SU-DHL-6 (cell line): ENCODE measurements at regions not wholly inside any gene's neighbourhood (a gene's known extent, or its start where the extent isn't known, plus 50 kb on each side); places are given as distances from the start of the nearest gene placed in this dataset.

Source experiments
- H2AFZ ChIP-seq: fragments of 200-600 bp; sonication (generic); 2 replicates; pipeline ENCODE4 v1.6.1; 2014; ENCODE audit warnings: low read depth, mild to moderate bottlenecking, moderate library complexity, mixed read lengths, antibody characterized with exemption, low read length; ENCODE audit not compliant: severe bottlenecking
- H3F3A ChIP-seq: fragments of 200-600 bp; shearing (Covaris generic); 2 replicates; pipeline ENCODE4 v1.6.0; 2016; ENCODE audit warnings: antibody characterized with exemption, mild to moderate bottlenecking; ENCODE audit not compliant: insufficient read depth
- H3K27ac ChIP-seq: fragments of 200-600 bp; sonication (generic); 2 replicates; pipeline ENCODE4 v1.5.1; 2016; ENCODE audit warnings: low read depth, mild to moderate bottlenecking, low read length, moderate library complexity, mixed read lengths
- H3K27me3 ChIP-seq: fragments of 200-600 bp; sonication (generic), shearing (Covaris generic); 2 replicates; pipeline ENCODE4 v1.6.0; 2014; ENCODE audit warnings: mild to moderate bottlenecking, low read length
- H3K36me3 ChIP-seq: fragments of 200-600 bp; sonication (generic); 2 replicates; pipeline ENCODE4 v1.6.1; 2014; ENCODE audit warnings: mild to moderate bottlenecking, low read length, mixed read lengths
- H3K4me2 ChIP-seq: fragments of 300-600, 200-600 bp; shearing (Covaris generic), sonication (generic); 2 replicates; pipeline ENCODE4 v1.6.0; 2014; ENCODE audit warnings: low read length, low read depth, mild to moderate bottlenecking; ENCODE audit not compliant: poor library complexity, severe bottlenecking
- H3K4me3 ChIP-seq: fragments of 200-600 bp; sonication (generic); 2 replicates; pipeline ENCODE4 v1.5.1; 2014; ENCODE audit warnings: antibody characterized with exemption, low read length, mild to moderate bottlenecking, mixed read lengths; ENCODE audit not compliant: insufficient read depth, poor library complexity, severe bottlenecking
- H3K79me2 ChIP-seq: fragments of 200-600 bp; sonication (generic); 2 replicates; pipeline ENCODE4 v1.6.1; 2014; ENCODE audit warnings: mild to moderate bottlenecking, low read length, moderate library complexity; ENCODE audit not compliant: insufficient read depth
- H3K9ac ChIP-seq: fragments of 200-600 bp; sonication (generic); 2 replicates; pipeline ENCODE4 v1.7.0; 2014; ENCODE audit warnings: mild to moderate bottlenecking, low read length
- H3K9me2 ChIP-seq: fragments of 200-600 bp; sonication (generic); replicated peaks from 2 replicates; pipeline ENCODE4 v1.6.1; 2014; ENCODE audit warnings: low read length; ENCODE audit not compliant: insufficient read depth
- H3K9me3 ChIP-seq: fragments of 200-600 bp; sonication (generic); 2 replicates; pipeline ENCODE4 v1.6.1; 2014; ENCODE audit warnings: low read length, mixed read lengths; ENCODE audit not compliant: insufficient read depth
- H4K20me1 ChIP-seq: fragments of 200-600 bp; sonication (generic); 2 replicates; pipeline ENCODE4 v1.6.1; 2014; ENCODE audit warnings: low read depth, mild to moderate bottlenecking, antibody characterized with exemption, low read length, moderate library complexity, mixed read lengths
- CTCF ChIP-seq: fragments of 200-600 bp; sonication (generic); IDR thresholded peaks from one replicate; pipeline ENCODE4 v1.5.1; 2017; ENCODE audit warnings: antibody characterized with exemption, mild to moderate bottlenecking, low read length, moderate library complexity; ENCODE audit not compliant: insufficient read depth, poor library complexity, severe bottlenecking
- EZH2phosphoT487 ChIP-seq: fragments of 200-600 bp; sonication (generic), shearing (Covaris generic); conservative IDR thresholded peaks from 2 replicates; pipeline ENCODE4 v1.6.1; 2018; ENCODE audit warnings: mild to moderate bottlenecking, antibody characterized with exemption, low read length, moderate library complexity, mixed read lengths

- no peak overlapping the region for H3K9ac ChIP-seq
- H3K27me3 ChIP-seq, result no peaks in the 10 kb centered on the region
- H3K9me2 ChIP-seq, result no peaks in the 10 kb centered on the region
- H3K27ac ChIP-seq, result no peak overlapping the region
- H3K79me2 ChIP-seq, result no peaks in the 10 kb centered on the region
- no peak overlapping the region for H3K4me3 ChIP-seq
- H4K20me1 ChIP-seq, result no peaks in the 10 kb centered on the region
- H2AFZ ChIP-seq, result no peak overlapping the region
- no peaks in the 10 kb centered on the region for H3F3A ChIP-seq
- no peak overlapping the region for H3K4me2 ChIP-seq
- no peak for TF ChIP-seq CTCF
- no peak for TF ChIP-seq EZH2phosphoT487
- H3K36me3 ChIP-seq, result no peaks in the 10 kb centered on the region
- no peaks in the 10 kb centered on the region for H3K9me3 ChIP-seq
Observed at GRCh38 chr9:20043035-20043434, 254.2 kb upstream of the SLC24A2 start.

- H3K27me3 ChIP-seq, result no peaks in the 10 kb centered on the region
- no peaks in the 10 kb centered on the region for H3K9me3 ChIP-seq
- H2AFZ ChIP-seq, result no peak overlapping the region
- no peak overlapping the region for H3K27ac ChIP-seq
- H3K4me3 ChIP-seq, result no peak overlapping the region
- no peaks in the 10 kb centered on the region for H3K9me2 ChIP-seq
- H3K9ac ChIP-seq, result no peak overlapping the region
- no peak for TF ChIP-seq EZH2phosphoT487
- TF ChIP-seq CTCF, result no peak
- no peaks in the 10 kb centered on the region for H3F3A ChIP-seq
- H3K4me2 ChIP-seq, result no peak overlapping the region
- no peaks in the 10 kb centered on the region for H3K36me3 ChIP-seq
- no peaks in the 10 kb centered on the region for H4K20me1 ChIP-seq
- no peaks in the 10 kb centered on the region for H3K79me2 ChIP-seq
Observed at GRCh38 chr9:20042128-20042711, 253.4 kb upstream of the SLC24A2 start.

DNA sequence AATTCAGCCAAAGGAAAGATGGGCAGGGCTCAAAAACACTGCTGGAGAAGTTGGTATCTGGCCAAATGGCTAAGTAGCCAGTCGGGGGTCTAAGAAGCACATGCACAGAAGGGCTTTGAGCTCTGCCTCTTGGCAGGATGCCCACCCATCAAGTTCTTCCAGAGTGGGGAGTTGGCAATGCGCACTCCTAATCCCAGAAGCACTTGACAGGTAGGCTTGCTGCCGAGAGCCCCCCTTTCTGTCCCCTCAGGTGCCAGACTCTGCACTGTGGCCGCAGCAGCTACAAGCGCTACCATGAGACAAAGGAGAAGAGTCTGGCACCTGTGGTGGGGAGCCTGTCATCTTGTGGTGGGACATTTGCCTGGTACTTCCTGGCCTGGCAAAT is 252.9 kb upstream of the SLC24A2 start:
- Histone ChIP-seq H3K27ac (no peak overlapping the region), H3K9me2 (no peaks in the 10 kb centered on the region), H3K4me2 (no peak overlapping the region), H3F3A (no peaks in the 10 kb centered on the region), H3K9ac (no peak overlapping the region), H3K4me3 (no peak overlapping the region), H2AFZ (no peak overlapping the region), H4K20me1 (no peaks in the 10 kb centered on the region), H3K79me2 (no peaks in the 10 kb centered on the region), H3K36me3 (no peaks in the 10 kb centered on the region), H3K9me3 (no peaks in the 10 kb centered on the region), H3K27me3 (no peaks in the 10 kb centered on the region)
- TF ChIP-seq CTCF, result no peak
- no peak for TF ChIP-seq EZH2phosphoT487
